ENCODE measurements at regions not wholly inside any gene's neighbourhood (a gene's known extent, or its start where the extent isn't known, plus 50 kb on each side); places are given as distances from the start of the nearest gene placed in this dataset.

GRCh38 chr2:111244864-111245263 is 124.2 kb downstream of the BCL2L11 start:
- TF ChIP-seq EZH2 (IDR thresholded peaks at IDR 0.05) (no peak), CTCF (IDR thresholded peaks at IDR 0.05) (no peak)

Measured in neural progenitor cell (in vitro differentiated cells).